Activated T-cell treated with anti-CD3 and anti-CD28 coated beads, Interleukin-2, amount 50 U/mL, for 1 hour (primary cell): ENCODE measurements at regions not wholly inside any gene's neighbourhood (a gene's known extent, or its start where the extent isn't known, plus 50 kb on each side); places are given as distances from the start of the nearest gene placed in this dataset.
A peak's percentile ranks its signal among the peaks of the same experiment; 100 is the strongest.
"Not testable (repeated sequence)": the region's sequence is repeated elsewhere in the genome, so short reads cannot be mapped to it uniquely, and the experiment has no call there.

ENCODE experiments used
- DNase-seq: peaks from one replicate; pipeline ENCODE4 v3.0.0-alpha.2; 2020

GRCh38 chr11:81869351-81870065, 864.2 kb downstream of the FAM181B start:
- DNase-seq: peak; percentile 41

GRCh38 chr11:81866896-81867295, 866.8 kb downstream of the FAM181B start:
- DNase-seq: no peak

- no peak for DNase-seq
These were observed 876.3 kb downstream of the FAM181B start for GRCh38 chr11:81857386-81857785.

GRCh38 chr11:81853791-81854190, 879.9 kb downstream of the FAM181B start:
- no peak for DNase-seq

- DNase-seq: no peak
These were observed 880.8 kb downstream of the FAM181B start for GRCh38 chr11:81852896-81853295.

GRCh38 chr11:81840380-81840779, 893.3 kb downstream of the FAM181B start:
- DNase-seq: no peak

GRCh38 chr11:81839976-81840375, 893.7 kb downstream of the FAM181B start:
- no peak for DNase-seq

GRCh38 chr11:81839016-81839415, 894.6 kb downstream of the FAM181B start:
- DNase-seq: no peak

GRCh38 chr11:81829976-81830375, 903.7 kb downstream of the FAM181B start:
- no peak for DNase-seq

- DNase-seq: no peak
These were observed 908.3 kb downstream of the FAM181B start for GRCh38 chr11:81825346-81825745.

GRCh38 chr11:81819462-81819861, 914.2 kb downstream of the FAM181B start:
- DNase-seq: no peak

- DNase-seq: no peak
These were observed 928.8 kb downstream of the FAM181B start for GRCh38 chr11:81804858-81805257.

- DNase-seq: no peak
These were observed 931.1 kb downstream of the FAM181B start for GRCh38 chr11:81802591-81802990.

GRCh38 chr11:81792416-81792815, 941.2 kb downstream of the FAM181B start:
- no peak for DNase-seq

- no peak for DNase-seq
These were observed 946.0 kb downstream of the FAM181B start for GRCh38 chr11:81787584-81788049.

GRCh38 chr11:81772166-81772565, 961.5 kb downstream of the FAM181B start:
- no peak for DNase-seq

GRCh38 chr11:81769906-81770305, 963.8 kb downstream of the FAM181B start:
- not testable (repeated sequence) for DNase-seq

- no peak for DNase-seq
These were observed 976.6 kb downstream of the FAM181B start for GRCh38 chr11:81756864-81757595.

GRCh38 chr11:81749245-81749644, 984.4 kb downstream of the FAM181B start:
- DNase-seq: no peak

GRCh38 chr11:81744336-81745116, 989.1 kb downstream of the FAM181B start:
- DNase-seq: no peak

- no peak for DNase-seq
These were observed 1008.0 kb downstream of the FAM181B start for GRCh38 chr11:81725701-81726100.

- no peak for DNase-seq
These were observed 1016.0 kb downstream of the FAM181B start for GRCh38 chr11:81717695-81718094.

GRCh38 chr11:81707881-81708280, 1025.8 kb downstream of the FAM181B start:
- DNase-seq: no peak

- no peak for DNase-seq
These were observed 1028.4 kb downstream of the FAM181B start for GRCh38 chr11:81705283-81705682.
